Mesodermal cell (in vitro differentiated cells): ENCODE measurements at regions not wholly inside any gene's neighbourhood (a gene's known extent, or its start where the extent isn't known, plus 50 kb on each side); places are given as distances from the start of the nearest gene placed in this dataset.

Source experiments
- H3K27ac ChIP-seq: 2 replicates; pipeline ENCODE4 v1.7.0; 2013; ENCODE audit warnings: mild to moderate bottlenecking, low read depth, low read length, moderate library complexity; ENCODE audit not compliant: severe bottlenecking
- H3K36me3 ChIP-seq: 2 replicates; pipeline ENCODE4 v1.7.1; 2013; ENCODE audit warnings: mild to moderate bottlenecking, low read length, moderate library complexity; ENCODE audit not compliant: control insufficient read depth, insufficient read depth
- H3K4me1 ChIP-seq: one replicate; pipeline ENCODE4 v1.7.1; 2013; ENCODE audit warnings: mild to moderate bottlenecking, low read length; ENCODE audit not compliant: insufficient read depth, control insufficient read depth, poor library complexity, severe bottlenecking
- H3K4me3 ChIP-seq: 2 replicates; pipeline ENCODE4 v1.7.0; 2013; ENCODE audit warnings: low read length, control low read depth, mild to moderate bottlenecking; ENCODE audit not compliant: insufficient read depth, poor library complexity, severe bottlenecking; ENCODE audit errors: extremely low read depth
- H3K9me3 ChIP-seq: 2 replicates; pipeline ENCODE4 v1.7.1; 2013; ENCODE audit warnings: mild to moderate bottlenecking, low read length, moderate library complexity; ENCODE audit not compliant: control insufficient read depth
- WGBS, 2 experiments: methylation state at CpG; one replicate each; pipeline ENCODE4 v1.1.5; 2013; ENCODE audit warnings: missing lambda C conversion rate in 2 of 2; ENCODE audit not compliant: insufficient coverage in 2 of 2; 5-methylcytosine and 5-hydroxymethylcytosine counted together

DNA sequence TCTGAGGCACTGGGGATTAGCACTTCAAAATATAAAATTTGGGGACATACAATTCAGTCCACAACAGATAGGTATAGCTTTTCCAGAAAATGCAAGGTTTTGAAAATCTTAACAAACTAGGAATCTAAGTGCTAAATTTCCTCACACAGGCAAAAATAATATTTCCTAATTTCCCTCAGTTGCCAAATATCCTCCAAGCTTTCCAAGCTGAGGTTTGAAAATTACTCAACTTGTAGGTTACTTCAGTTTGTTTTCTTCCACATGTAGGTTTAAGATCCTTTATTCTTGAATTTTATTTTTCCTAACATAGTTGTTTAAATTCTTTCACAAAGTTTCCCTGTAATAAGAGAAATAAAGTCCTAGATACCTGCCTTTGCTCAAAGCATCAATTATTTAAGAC is 192.9 kb upstream of the NRXN1 start:
- Histone ChIP-seq H3K9me3 (no peaks in the 10 kb centered on the region), H3K4me1 (no peaks in the 10 kb centered on the region), H3K36me3 (no peaks in the 10 kb centered on the region), H3K27ac (no peak overlapping the region), H3K4me3 (no peak overlapping the region)

DNA sequence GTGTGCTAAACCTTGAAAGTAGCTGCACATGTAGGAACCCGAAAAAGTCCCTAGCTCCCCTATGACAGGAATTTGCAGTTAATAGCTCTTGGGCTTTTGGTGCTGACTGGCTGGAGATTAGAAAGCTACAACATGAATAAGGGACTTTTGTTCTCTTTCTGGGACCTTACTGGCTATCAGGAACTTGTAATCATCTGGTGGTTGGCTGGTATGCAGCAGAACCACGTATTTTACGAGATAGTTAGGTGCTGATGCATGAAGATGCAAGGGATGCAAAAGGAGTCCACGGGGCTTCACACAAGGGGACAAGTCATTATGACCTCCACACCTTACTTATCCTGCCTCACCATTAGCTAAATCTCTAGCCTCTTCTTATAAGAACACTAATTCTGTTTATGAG is 190.2 kb upstream of the NRXN1 start:
- Histone ChIP-seq H3K4me3 (no peak overlapping the region), H3K4me1 (no peaks in the 10 kb centered on the region), H3K36me3 (no peaks in the 10 kb centered on the region), H3K27ac (no peak overlapping the region), H3K9me3 (no peaks in the 10 kb centered on the region)
- WGBS, 2 experiments: 80 to 100% methylated on average over 1 to 2 of the region's 4 CpGs

DNA sequence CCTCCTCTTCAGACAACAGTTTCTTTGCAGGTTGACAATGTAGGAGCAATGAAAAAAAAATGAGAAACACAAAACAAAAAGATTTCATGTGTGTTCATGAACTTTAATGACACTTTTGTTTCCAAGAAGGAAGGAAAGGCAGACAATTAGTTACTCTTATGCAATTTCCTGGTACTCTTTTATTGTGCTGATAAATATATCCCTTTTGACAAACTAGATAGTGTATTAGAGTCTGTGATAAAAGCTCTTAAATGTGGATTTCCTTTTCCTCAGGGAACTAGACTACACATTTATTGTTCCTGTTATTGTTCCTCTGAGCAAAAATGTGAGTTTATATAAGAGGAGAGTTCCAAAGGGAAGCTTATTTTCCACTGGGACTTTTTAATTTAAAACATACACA is 188.7 kb upstream of the NRXN1 start:
- Histone ChIP-seq H3K4me1 (no peaks in the 10 kb centered on the region), H3K4me3 (no peak overlapping the region), H3K36me3 (no peaks in the 10 kb centered on the region), H3K9me3 (no peaks in the 10 kb centered on the region), H3K27ac (no peak overlapping the region)

DNA sequence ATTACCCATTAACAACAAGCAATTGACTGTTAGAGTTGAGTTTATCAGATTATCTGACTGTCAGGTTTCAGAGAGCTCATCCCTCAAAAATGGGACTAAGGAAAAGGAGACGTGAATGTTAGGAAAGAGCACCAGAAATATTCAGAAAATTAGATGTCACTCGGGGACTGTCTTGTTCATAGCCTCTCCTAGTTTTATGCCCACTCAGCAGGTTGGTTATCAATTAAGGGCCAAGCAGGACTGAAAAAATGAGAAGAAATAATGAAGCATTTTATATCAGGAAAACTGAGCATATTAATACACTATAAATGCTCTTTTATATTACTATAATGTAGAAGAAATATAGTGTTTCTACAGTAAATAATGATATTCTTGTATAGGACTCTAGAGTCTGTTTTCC is 188.1 kb upstream of the NRXN1 start:
- Histone ChIP-seq H3K27ac (no peak overlapping the region), H3K36me3 (no peaks in the 10 kb centered on the region), H3K4me3 (no peak overlapping the region), H3K9me3 (no peaks in the 10 kb centered on the region), H3K4me1 (no peaks in the 10 kb centered on the region)
- WGBS, 2 experiments: 50% methylated on average over 1 of the region's 2 CpGs; no CpG with 5 or more reads in 1 of the 2 experiments

DNA sequence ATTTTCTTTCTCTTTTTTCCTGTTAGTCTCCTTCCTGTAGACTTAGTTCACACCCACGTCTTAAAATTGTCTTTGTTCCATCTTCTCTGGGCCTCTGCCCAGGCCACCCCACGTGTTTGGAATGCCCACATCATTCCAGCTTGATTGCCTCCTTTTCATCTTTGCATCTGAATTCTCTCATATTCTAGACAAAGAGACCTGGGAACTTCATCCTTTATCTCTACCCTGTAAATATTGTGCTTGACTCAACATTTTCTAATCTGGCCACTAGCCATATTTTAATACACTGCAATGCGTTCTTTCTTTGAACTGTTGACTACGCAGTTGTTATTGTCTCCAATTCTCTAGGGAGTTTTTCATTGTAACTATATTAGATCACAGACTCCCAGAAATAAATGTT is 187.5 kb upstream of the NRXN1 start:
- no peak overlapping the region for H3K27ac ChIP-seq
- no peak overlapping the region for H3K4me3 ChIP-seq
- no peaks in the 10 kb centered on the region for H3K9me3 ChIP-seq
- no peaks in the 10 kb centered on the region for H3K4me1 ChIP-seq
- WGBS, 2 experiments: 41 to 42% methylated on average over 2 of the region's 4 CpGs
- no peaks in the 10 kb centered on the region for H3K36me3 ChIP-seq

DNA sequence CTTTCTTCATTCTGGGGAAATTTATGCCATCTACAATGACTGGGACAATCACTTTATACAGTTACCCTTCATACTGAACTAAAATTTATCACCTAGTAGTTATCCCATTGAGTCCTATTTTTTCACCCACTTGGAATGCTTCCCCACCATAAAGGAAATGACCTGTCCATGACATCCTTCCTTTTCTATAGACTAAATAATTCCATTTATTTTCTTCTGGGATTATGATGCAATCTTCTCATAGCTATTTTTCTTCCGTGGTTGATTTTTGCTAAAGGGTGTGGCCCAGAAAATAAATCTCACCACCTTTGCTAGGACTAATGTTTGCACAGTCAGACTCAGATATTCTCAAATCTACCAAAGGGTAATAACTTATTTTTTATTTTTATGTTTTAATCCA is 186.1 kb upstream of the NRXN1 start:
- Histone ChIP-seq H3K4me1 (no peaks in the 10 kb centered on the region), H3K27ac (no peak overlapping the region)
- WGBS, 2 experiments: no CpG with 5 or more reads among the region's 1 CpG

DNA sequence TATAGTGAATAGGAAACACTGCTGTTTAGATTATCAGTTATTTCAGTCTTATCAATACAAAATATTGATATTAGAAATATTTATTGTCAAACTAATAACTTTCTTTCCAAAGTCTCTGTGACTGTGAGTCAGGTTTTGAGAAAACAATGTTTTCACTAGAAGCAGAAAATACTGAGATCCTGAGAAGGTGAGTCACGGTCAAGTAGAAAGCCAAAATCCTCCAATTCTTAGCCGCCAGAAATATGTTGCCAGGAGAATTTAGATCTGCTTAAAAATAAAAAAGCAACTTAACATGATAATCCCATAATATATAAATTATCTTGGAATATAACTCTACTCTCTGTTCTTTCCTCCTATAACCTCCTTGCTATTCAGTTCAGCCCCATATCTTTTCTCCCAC is 181.9 kb upstream of the NRXN1 start:
- no CpG with 5 or more reads among the region's 2 CpGs for WGBS, 2 experiments

More for the DNA sequence above, 186.1 kb upstream of the NRXN1 start:
- Histone ChIP-seq H3K4me3 (no peak overlapping the region), H3K36me3 (no peaks in the 10 kb centered on the region), H3K9me3 (no peaks in the 10 kb centered on the region)

DNA sequence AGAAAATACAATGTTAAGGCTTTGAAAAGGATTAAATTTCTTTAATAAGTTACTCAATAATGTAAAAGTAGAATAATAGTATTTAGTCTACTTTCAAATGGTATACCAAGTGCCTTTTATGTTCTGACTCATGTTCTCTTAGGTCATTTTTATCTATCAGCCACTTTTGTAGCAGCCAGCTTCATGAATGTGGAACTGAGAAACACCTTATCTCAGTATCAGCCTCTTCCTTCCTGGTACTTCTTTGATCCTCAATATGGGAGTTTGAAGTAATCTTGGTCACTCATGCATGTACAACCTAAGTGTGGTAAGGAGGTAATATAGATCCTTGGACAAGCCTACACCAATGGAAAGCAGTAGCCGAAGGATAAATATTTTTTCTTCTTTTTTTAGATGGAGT is 180.4 kb upstream of the NRXN1 start:
- WGBS, 2 experiments: 100% methylated on average over 1 of the region's 1 CpG; no CpG with 5 or more reads in 1 of the 2 experiments
- no peaks in the 10 kb centered on the region for H3K9me3 ChIP-seq

More for the DNA sequence above, 181.9 kb upstream of the NRXN1 start:
- H3K4me3 ChIP-seq: no peak overlapping the region
- peaks cover 2% of the 10 kb centered on the region for H3K4me1 ChIP-seq
- no peak overlapping the region for H3K27ac ChIP-seq
- no peaks in the 10 kb centered on the region for H3K36me3 ChIP-seq
- H3K9me3 ChIP-seq: no peaks in the 10 kb centered on the region

DNA sequence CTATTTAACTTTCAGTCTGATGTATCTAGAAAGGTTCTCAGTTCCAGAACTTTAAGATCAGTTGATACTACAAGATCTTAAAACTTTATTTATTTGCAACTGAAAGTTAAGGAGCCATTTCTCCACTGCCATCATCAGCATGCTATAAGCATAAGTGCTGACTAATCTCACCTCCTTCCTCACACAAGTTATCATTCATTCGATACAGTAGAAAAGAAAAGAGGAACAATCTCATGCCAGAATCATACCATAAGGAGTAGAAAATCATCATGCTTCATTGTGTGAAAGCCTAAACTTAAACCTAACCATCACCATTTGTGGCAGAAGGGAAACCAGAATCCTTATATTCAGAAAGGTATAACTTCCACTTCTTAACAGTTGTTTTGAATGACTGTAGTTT is 176.6 kb upstream of the NRXN1 start:
- Histone ChIP-seq H3K9me3 (no peaks in the 10 kb centered on the region), H3K36me3 (no peaks in the 10 kb centered on the region), H3K27ac (no peak overlapping the region), H3K4me3 (no peak overlapping the region), H3K4me1 (peaks cover 2% of the 10 kb centered on the region)
- WGBS, 2 experiments: 100% methylated on average over 1 of the region's 1 CpG; no CpG with 5 or more reads in 1 of the 2 experiments

More for the DNA sequence above, 180.4 kb upstream of the NRXN1 start:
- no peaks in the 10 kb centered on the region for H3K36me3 ChIP-seq
- no peak overlapping the region for H3K4me3 ChIP-seq
- no peak overlapping the region for H3K27ac ChIP-seq
- H3K4me1 ChIP-seq: peaks cover 2% of the 10 kb centered on the region

DNA sequence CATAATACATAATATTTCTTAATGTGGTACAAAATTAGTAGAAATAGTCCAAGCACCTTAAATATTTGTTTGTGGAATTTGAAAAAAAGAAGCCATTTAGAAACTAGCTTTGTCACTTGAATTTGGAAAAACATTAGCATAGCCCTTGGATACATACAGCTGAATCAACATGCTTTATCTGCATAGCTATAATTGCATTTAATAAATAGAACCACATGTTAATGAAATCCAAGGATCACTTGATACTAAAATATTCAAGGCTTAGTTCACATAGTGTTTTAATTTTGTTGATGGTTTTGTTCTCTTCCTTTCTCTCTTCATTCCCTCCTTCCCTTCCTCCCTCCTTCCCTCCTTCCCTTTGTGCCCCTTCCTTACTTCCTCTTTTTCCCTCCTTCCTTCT is 169.4 kb upstream of the NRXN1 start:
- no peaks in the 10 kb centered on the region for H3K9me3 ChIP-seq
- H3K36me3 ChIP-seq: no peaks in the 10 kb centered on the region
- no peak overlapping the region for H3K27ac ChIP-seq
- no peak overlapping the region for H3K4me3 ChIP-seq
- H3K4me1 ChIP-seq: no peaks in the 10 kb centered on the region

DNA sequence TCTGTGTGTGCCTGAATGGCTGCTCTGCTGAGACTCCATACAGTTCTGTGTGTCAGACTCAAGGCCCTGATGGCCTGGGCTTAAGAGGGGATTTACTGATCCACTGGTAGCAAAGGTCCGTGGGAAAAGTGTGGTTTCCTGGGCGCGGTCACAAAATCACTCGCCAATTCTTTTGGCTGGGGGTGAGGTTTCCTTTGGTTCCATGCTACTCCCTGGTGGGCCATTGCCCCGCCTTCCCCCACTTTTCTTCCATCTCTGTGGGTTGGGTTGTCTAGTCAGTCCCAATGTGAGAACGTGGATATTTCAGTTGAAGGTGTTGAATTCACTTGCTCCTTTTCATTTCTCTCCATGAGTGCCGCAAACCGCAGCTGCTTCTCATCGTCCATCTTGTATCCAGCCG is 162.7 kb upstream of the NRXN1 start:
- H3K4me3 ChIP-seq: no peak overlapping the region
- no peaks in the 10 kb centered on the region for H3K4me1 ChIP-seq
- no peaks in the 10 kb centered on the region for H3K36me3 ChIP-seq
- WGBS, 2 experiments: 87 to 95% methylated on average over 3 to 4 of the region's 10 CpGs
- no peaks in the 10 kb centered on the region for H3K9me3 ChIP-seq
- no peak overlapping the region for H3K27ac ChIP-seq

DNA sequence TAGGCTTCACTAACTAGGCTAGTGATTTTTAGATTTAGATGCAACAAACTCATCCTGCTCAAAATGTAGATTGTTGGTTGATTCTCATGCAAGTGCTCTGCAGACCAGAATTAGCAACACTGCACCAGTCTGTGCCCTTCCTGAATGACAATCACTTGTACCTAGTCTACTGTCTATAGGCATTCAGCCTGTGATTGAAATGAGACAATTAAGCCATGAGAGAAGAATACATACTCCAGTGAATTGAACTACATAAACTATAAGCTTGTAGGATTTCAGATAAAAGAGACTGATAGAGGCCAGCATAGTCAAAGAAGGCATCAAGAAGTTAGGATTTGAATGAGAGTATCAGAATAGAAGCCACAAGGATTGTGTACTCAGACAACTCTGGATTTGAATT is 138.3 kb upstream of the NRXN1 start:
- Histone ChIP-seq H3K36me3 (no peaks in the 10 kb centered on the region), H3K9me3 (no peaks in the 10 kb centered on the region)

More for the DNA sequence above, 138.3 kb upstream of the NRXN1 start:
- H3K27ac ChIP-seq: no peak overlapping the region
- no peak overlapping the region for H3K4me3 ChIP-seq
- H3K4me1 ChIP-seq: no peaks in the 10 kb centered on the region
